ENCODE measurements at regions not wholly inside any gene's neighbourhood (a gene's known extent, or its start where the extent isn't known, plus 50 kb on each side); places are given as distances from the start of the nearest gene placed in this dataset.

GRCh38 chr4:23070848-23071570 is 378.3 kb downstream of the GBA3 start:
- no peak for TF ChIP-seq CTCF (IDR thresholded peaks at IDR 0.05; ENCODE audit: insufficient read depth, low read length)
- H3K4me3 ChIP-seq (ENCODE audit: low read depth, low read length): no peak overlapping the region

GRCh38 chr4:23068756-23069155 is 376.0 kb downstream of the GBA3 start:
- TF ChIP-seq CTCF (IDR thresholded peaks at IDR 0.05; ENCODE audit: insufficient read depth, low read length): no peak
- H3K4me3 ChIP-seq (ENCODE audit: low read depth, low read length): no peak overlapping the region
- no peak for DNase-seq (ENCODE audit: low read depth)

More at GRCh38 chr4:23070848-23071570, 378.3 kb downstream of the GBA3 start:
- DNase-seq (ENCODE audit: low read depth): no peak

GRCh38 chr4:23068287-23068686 is 375.6 kb downstream of the GBA3 start:
- TF ChIP-seq CTCF (IDR thresholded peaks at IDR 0.05; ENCODE audit: insufficient read depth, low read length): no peak
- no peak for DNase-seq (ENCODE audit: low read depth)

GRCh38 chr4:23062188-23062587 is 369.5 kb downstream of the GBA3 start:
- no peak for DNase-seq (ENCODE audit: low read depth)
- no peak overlapping the region for H3K4me3 ChIP-seq (ENCODE audit: low read depth, low read length)
- TF ChIP-seq CTCF (IDR thresholded peaks at IDR 0.05; ENCODE audit: insufficient read depth, low read length): no peak

More at GRCh38 chr4:23068287-23068686, 375.6 kb downstream of the GBA3 start:
- H3K4me3 ChIP-seq (ENCODE audit: low read depth, low read length): no peak overlapping the region

- no peak overlapping the region for H3K4me3 ChIP-seq (ENCODE audit: low read depth, low read length)
- no peak for TF ChIP-seq CTCF (IDR thresholded peaks at IDR 0.05; ENCODE audit: insufficient read depth, low read length)
- DNase-seq (ENCODE audit: low read depth): no peak
Measured at GRCh38 chr4:23061431-23061830, 368.7 kb downstream of the GBA3 start.

- H3K4me3 ChIP-seq (ENCODE audit: low read depth, low read length): no peak overlapping the region
- TF ChIP-seq CTCF (IDR thresholded peaks at IDR 0.05; ENCODE audit: insufficient read depth, low read length): no peak
- DNase-seq (ENCODE audit: low read depth): no peak
Measured at GRCh38 chr4:23060776-23061175, 368.0 kb downstream of the GBA3 start.
